AG09309 (cell line): ENCODE measurements at regions not wholly inside any gene's neighbourhood (a gene's known extent, or its start where the extent isn't known, plus 50 kb on each side); places are given as distances from the start of the nearest gene placed in this dataset.

Experiments used
- DNase-seq: peaks from one replicate; pipeline ENCODE4 v3.0.0-alpha.2; 2010; ENCODE audit warnings: low read depth
- H3K4me3 ChIP-seq: 2 replicates; pipeline ENCODE4 v1.5.1; 2011; ENCODE audit warnings: mild to moderate bottlenecking, low read depth, low read length, moderate library complexity; ENCODE audit not compliant: control insufficient read depth
- TF ChIP-seq, protein P1 (sequence below): IDR thresholded peaks from 2 replicates; pipeline ENCODE4 v1.5.1; 2011; ENCODE audit warnings: mild to moderate bottlenecking, low read depth, low read length, inconsistent platforms; ENCODE audit not compliant: insufficient read depth, control insufficient read depth; ENCODE audit errors: missing control alignments

DNA sequence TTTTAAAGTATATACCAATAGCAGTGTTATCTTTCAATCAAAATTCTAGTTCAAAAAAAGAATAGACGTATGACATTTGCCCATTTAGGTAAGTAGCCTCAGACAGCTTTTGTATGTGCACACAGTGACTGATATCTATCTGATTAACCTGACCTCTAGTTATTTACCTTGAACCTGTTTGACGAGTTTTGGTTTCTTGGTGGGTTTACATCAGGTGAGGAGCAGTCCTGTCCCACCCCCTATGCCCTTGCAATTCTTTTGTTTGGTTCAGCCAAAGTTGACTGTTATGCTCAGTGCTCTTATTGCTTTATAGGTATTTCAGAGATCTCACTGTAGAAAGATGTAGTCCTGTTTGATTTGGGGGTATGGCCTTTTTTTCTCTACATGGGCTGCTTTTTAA is 147.2 kb downstream of the ISOC1 start:
- no peak for DNase-seq
- no peak overlapping the region for H3K4me3 ChIP-seq
- TF ChIP-seq, protein P1, sequence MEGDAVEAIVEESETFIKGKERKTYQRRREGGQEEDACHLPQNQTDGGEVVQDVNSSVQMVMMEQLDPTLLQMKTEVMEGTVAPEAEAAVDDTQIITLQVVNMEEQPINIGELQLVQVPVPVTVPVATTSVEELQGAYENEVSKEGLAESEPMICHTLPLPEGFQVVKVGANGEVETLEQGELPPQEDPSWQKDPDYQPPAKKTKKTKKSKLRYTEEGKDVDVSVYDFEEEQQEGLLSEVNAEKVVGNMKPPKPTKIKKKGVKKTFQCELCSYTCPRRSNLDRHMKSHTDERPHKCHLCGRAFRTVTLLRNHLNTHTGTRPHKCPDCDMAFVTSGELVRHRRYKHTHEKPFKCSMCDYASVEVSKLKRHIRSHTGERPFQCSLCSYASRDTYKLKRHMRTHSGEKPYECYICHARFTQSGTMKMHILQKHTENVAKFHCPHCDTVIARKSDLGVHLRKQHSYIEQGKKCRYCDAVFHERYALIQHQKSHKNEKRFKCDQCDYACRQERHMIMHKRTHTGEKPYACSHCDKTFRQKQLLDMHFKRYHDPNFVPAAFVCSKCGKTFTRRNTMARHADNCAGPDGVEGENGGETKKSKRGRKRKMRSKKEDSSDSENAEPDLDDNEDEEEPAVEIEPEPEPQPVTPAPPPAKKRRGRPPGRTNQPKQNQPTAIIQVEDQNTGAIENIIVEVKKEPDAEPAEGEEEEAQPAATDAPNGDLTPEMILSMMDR, result no peak

DNA sequence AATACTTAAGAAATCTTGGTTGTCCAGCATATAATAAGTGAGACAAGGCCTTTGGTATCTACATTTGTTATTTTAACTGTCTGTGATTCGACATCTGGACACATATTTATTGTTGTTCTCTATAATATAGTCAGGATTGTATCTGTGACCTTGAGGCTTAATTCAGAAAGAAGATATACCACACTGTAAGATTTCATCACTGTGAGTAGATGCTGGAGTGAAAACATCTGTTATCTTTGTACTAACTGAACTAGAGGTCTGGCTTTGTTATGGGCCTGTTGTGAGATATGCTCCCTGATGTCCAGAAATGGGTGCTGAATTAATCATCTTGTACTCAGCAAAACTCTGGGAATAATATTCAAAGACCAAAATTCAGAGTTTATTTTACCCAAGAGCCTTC is 148.5 kb downstream of the ISOC1 start:
- no peak for DNase-seq
- H3K4me3 ChIP-seq, result no peak overlapping the region
- TF ChIP-seq, protein P1, result no peak

DNA sequence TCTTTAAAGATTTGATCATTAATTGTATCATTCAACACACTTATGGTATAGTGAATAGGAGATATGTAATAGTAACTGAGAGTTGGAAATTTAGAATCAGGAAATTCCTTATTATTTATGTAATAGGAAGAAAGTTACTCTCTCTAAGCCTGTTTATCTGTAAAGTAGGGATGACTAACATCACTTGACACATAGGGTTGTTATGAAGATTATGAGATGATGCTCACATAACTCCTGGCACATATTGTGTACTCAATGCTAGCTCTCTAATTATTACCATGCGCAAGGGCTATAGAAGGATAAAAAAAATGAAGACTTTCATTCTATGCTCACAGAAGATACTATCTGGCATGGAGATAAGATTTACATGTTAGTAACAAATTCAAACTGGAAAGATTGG is 149.9 kb downstream of the ISOC1 start:
- TF ChIP-seq, protein P1, result no peak
- DNase-seq, result no peak

DNA sequence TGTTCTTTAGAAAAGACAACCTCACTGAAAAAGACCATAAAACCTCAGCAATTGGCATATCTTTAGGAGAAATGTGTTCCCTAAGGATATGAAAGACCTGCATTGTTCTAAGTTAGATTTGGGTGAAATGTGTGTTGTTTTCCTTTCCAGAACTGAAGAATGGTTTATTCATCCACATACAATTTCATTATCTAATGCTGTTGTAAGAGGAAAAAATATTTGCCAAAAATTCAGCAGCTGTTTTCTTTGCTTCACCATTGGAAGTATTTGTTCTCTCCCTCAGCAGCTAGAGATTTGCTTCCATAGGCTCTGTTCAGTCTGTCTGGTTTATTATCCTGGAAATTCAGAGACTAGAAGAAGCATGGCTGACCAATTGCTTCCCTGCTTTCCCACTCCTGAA is 150.9 kb downstream of the ISOC1 start:
- DNase-seq, result no peak
- no peak overlapping the region for H3K4me3 ChIP-seq
- TF ChIP-seq, protein P1, result no peak

More for the DNA sequence above, 149.9 kb downstream of the ISOC1 start:
- H3K4me3 ChIP-seq, result no peak overlapping the region

DNA sequence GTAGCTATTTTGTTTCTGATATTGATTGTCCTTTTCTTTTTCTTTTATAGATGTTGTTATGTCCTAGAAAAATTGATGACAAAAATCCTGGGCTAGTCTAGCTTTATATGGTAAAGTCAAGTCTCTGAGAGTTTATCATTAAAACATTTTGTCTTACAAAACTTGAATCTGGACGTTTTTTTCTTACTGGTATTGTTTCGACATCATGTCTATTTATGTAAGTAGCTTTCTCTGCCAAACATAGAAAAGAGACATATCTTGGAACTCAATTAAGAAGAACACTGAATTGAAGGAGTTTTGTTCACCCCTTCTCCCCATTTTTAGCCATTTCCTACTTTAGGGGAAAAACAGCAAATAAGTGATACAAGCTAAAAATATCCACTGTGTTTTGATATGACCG is 151.5 kb downstream of the ISOC1 start:
- DNase-seq, result no peak
- no peak overlapping the region for H3K4me3 ChIP-seq
- TF ChIP-seq, protein P1, result no peak

DNA sequence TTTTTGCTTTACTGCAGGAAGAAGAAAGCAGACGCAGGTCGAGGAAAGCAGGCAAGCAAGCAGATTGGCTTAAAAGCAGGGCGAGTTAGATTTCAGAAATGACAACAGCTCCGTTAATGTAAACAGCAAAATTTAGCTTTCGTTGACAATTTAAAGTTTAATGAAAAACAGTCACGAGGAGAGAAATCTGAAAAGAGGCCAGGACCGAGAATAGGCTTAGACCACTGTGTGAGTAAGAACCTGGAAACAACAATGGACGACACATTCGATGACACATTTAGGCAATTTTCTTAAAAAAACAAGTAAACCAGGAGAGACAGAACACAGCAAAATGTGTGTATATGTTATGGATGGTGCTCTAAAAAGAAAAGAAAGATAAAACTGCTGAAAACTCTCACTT is 155.3 kb downstream of the ISOC1 start:
- DNase-seq, result no peak
- TF ChIP-seq, protein P1, result no peak

DNA sequence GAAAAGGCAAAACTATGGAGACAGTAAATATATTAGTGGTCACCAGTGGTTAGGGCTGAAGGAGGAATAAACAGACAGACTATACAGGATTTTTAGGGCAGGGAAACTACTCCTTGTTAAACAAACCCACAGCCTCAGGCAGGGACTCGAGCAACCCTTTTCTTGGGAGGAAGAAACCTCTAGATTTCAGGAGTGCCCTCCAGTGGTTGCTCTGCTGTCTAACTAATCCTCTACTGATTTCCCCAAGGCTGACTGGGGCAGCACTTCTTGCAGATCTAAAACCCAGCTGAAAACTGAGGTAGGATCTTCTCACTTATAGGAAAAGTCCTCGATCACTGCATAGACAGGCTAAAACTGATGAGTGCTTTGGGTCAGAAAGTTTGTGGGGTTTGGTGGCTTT is 176.8 kb downstream of the ISOC1 start:
- TF ChIP-seq, protein P1, result no peak
- no peak for DNase-seq

More for the DNA sequence above, 155.3 kb downstream of the ISOC1 start:
- no peak overlapping the region for H3K4me3 ChIP-seq

More for the DNA sequence above, 176.8 kb downstream of the ISOC1 start:
- no peak overlapping the region for H3K4me3 ChIP-seq
